HCT116 (cell line): ENCODE measurements at regions not wholly inside any gene's neighbourhood (a gene's known extent, or its start where the extent isn't known, plus 50 kb on each side); places are given as distances from the start of the nearest gene placed in this dataset.

ENCODE experiments used
- ATAC-seq: fragments of 200-7000 bp; cut with Tn5 transposase; 2 replicates; pipeline ENCODE4 v1.9.1; 2020; ENCODE audit warnings: mild to moderate bottlenecking, moderate library complexity
- BruUV-seq: library from RNA; stranded (reverse); fragments of 400-500 nt; replicated peaks from 2 replicates; lab custom pipeline; 2021; lab: Mats Ljungman, UMichigan
- CTCF ChIA-PET: fragments of 300-600 bp; sonication (Branson Sonifier 250); formaldehyde crosslinking; loops from one replicate; lab custom pipeline; 2021; ENCODE audit warnings: antibody characterized with exemption; lab: Charles Lee
- POLR2A ChIA-PET: fragments of 300-600, 350-600 bp; sonication (Branson Sonifier 250); formaldehyde crosslinking; loops from one replicate; lab custom pipeline; 2021; ENCODE audit warnings: antibody characterized with exemption; lab: Charles Lee
- RAD21 ChIA-PET, 2 experiments: fragments of 300-600 bp; sonication (Branson Sonifier 250); formaldehyde crosslinking; loops; one replicate each; lab custom pipeline; 2023; ENCODE audit warnings: low total read pairs in 2 of 2; ENCODE audit not compliant: uncharacterized antibody in 2 of 2, unreplicated experiment in 2 of 2, low non-redundant PET in 1 of 2; lab: Charles Lee
- DNase-seq: peaks from one replicate; pipeline ENCODE4 v3.0.0-alpha.2; 2010; ENCODE audit warnings: low read depth, low spot score
- H2AFZ ChIP-seq: fragments of 200-600 bp; shearing (Covaris generic), sonication (generic); 2 replicates; pipeline ENCODE4 v1.6.1; 2017; ENCODE audit warnings: low read depth, mixed run types, mixed read lengths, antibody characterized with exemption, low read length; ENCODE audit not compliant: poor library complexity, severe bottlenecking
- H3K27ac ChIP-seq: 2 replicates; pipeline ENCODE4 v1.5.1; 2012; ENCODE audit warnings: low read depth, low read length
- H3K27me3 ChIP-seq: fragments of 200-600 bp; sonication (generic); 2 replicates; pipeline ENCODE4 v1.6.1; 2016; ENCODE audit warnings: mixed run types, low read length, mixed read lengths; ENCODE audit not compliant: insufficient read depth
- H3K36me3 ChIP-seq, 2 experiments: fragments of 200-500 bp in 1 of 2; fragments of 200-600 bp in 1 of 2; sonication (Bioruptor generic) in 1 of 2; sonication (generic) in 1 of 2; 2 replicates each; pipeline versions ENCODE4 v1.5.1 to v1.6.1; 2014 to 2016; ENCODE audit warnings: low read length in 2 of 2, inconsistent platforms in 1 of 2, mixed read lengths in 1 of 2, mixed run types in 1 of 2; ENCODE audit not compliant: insufficient read depth in 2 of 2, control insufficient read depth in 1 of 2
- H3K4me1 ChIP-seq, 2 experiments: fragments of 200-600 bp in 1 of 2; sonication (generic) in 1 of 2; 2 replicates each; pipeline versions ENCODE4 v1.5.1 to v1.6.1; 2012 to 2017; ENCODE audit warnings: low read length in 2 of 2, inconsistent platforms in 1 of 2, mild to moderate bottlenecking in 1 of 2, mixed read lengths in 1 of 2, mixed run types in 1 of 2, moderate library complexity in 1 of 2; ENCODE audit not compliant: insufficient read depth in 2 of 2, control insufficient read depth in 1 of 2
- H3K4me2 ChIP-seq: fragments of 200-600 bp; sonication (generic); 2 replicates; pipeline ENCODE4 v1.6.1; 2017; ENCODE audit warnings: mixed run types, low read length, mixed read lengths
- H3K4me3 ChIP-seq, 2 experiments: fragments of 200-600 bp in 1 of 2; sonication (generic) in 1 of 2; replicated peaks in 1 of 2; 2 replicates each; pipeline ENCODE4 v1.5.1; 2011 to 2016; ENCODE audit warnings: low read length in 2 of 2, control low read depth in 1 of 2, low read depth in 1 of 2, mild to moderate bottlenecking in 1 of 2, mixed read lengths in 1 of 2, mixed run types in 1 of 2
- H3K79me2 ChIP-seq: fragments of 200-600 bp; sonication (generic); 2 replicates; pipeline ENCODE4 v1.6.1; 2017; ENCODE audit warnings: mild to moderate bottlenecking, mixed run types, low read length, moderate library complexity, mixed read lengths; ENCODE audit not compliant: insufficient read depth
- H3K9ac ChIP-seq: fragments of 200-600 bp; sonication (generic); 2 replicates; pipeline ENCODE4 v1.6.1; 2016; ENCODE audit warnings: low read length, mixed read lengths
- H3K9me2 ChIP-seq: fragments of 200-600 bp; sonication (generic), shearing (Covaris generic); 2 replicates; pipeline ENCODE4 v1.6.1; 2017; ENCODE audit warnings: mixed run types, mild to moderate bottlenecking, moderate library complexity; ENCODE audit not compliant: insufficient read depth
- H3K9me3 ChIP-seq, 2 experiments: fragments of 200-500 bp in 1 of 2; fragments of 200-600 bp in 1 of 2; sonication (Bioruptor generic) in 1 of 2; sonication (generic) in 1 of 2; 2 replicates each; pipeline ENCODE4 v1.6.1; 2014 to 2017; ENCODE audit warnings: low read length in 2 of 2, mixed read lengths in 2 of 2, inconsistent platforms in 1 of 2, low read depth in 1 of 2, mild to moderate bottlenecking in 1 of 2, mixed run types in 1 of 2, moderate library complexity in 1 of 2; ENCODE audit not compliant: control insufficient read depth in 1 of 2, insufficient read depth in 1 of 2
- H4K20me1 ChIP-seq: fragments of 200-600 bp; sonication (generic), shearing (Covaris generic); 2 replicates; pipeline ENCODE4 v1.6.1; 2017; ENCODE audit warnings: mixed run types, mild to moderate bottlenecking, moderate library complexity; ENCODE audit not compliant: insufficient read depth
- CBX3 ChIP-seq: IDR thresholded peaks from 2 replicates; pipeline ENCODE4 v1.6.1; 2012; ENCODE audit warnings: low read depth
- CEBPB ChIP-seq: IDR thresholded peaks from 2 replicates; pipeline ENCODE4 v1.6.1; 2012; ENCODE audit warnings: low read depth
- EGR1 ChIP-seq: IDR thresholded peaks from 2 replicates; pipeline ENCODE4 v1.6.1; 2012; ENCODE audit warnings: low read depth
- ELF1 ChIP-seq: IDR thresholded peaks from 2 replicates; pipeline ENCODE4 v1.6.1; 2012; ENCODE audit warnings: low read depth, borderline replicate concordance
- EZH2 ChIP-seq: fragments of 200-600 bp; sonication (generic); IDR thresholded peaks from 2 replicates; pipeline ENCODE4 v1.6.1; 2017; ENCODE audit warnings: antibody characterized with exemption, mixed run types
- EZH2phosphoT487 ChIP-seq: fragments of 200-600 bp; IDR thresholded peaks from 2 replicates; pipeline ENCODE4 v1.6.1; 2018; ENCODE audit warnings: antibody characterized with exemption, borderline replicate concordance
- FOSL1 ChIP-seq: IDR thresholded peaks from 2 replicates; pipeline ENCODE4 v1.6.1; 2012; ENCODE audit warnings: low read depth
- JUND ChIP-seq: IDR thresholded peaks from 2 replicates; pipeline ENCODE4 v1.6.1; 2012
- RAD21 ChIP-seq: IDR thresholded peaks from 2 replicates; pipeline ENCODE4 v1.6.1; 2012; ENCODE audit warnings: low read depth, mild to moderate bottlenecking
- SRF ChIP-seq: IDR thresholded peaks from 2 replicates; pipeline ENCODE4 v1.6.1; 2012; ENCODE audit warnings: low read depth
- TCF7L2 ChIP-seq: IDR thresholded peaks from 2 replicates; pipeline ENCODE4 v1.7.0; 2011; ENCODE audit warnings: borderline replicate concordance, inconsistent platforms; ENCODE audit not compliant: insufficient read depth, insufficient read length; ENCODE audit errors: extremely low read depth
- YY1 ChIP-seq: IDR thresholded peaks from 2 replicates; pipeline ENCODE4 v1.6.1; 2011; ENCODE audit warnings: low read length, low read depth, moderate library complexity, mild to moderate bottlenecking; ENCODE audit not compliant: insufficient replicate concordance; ENCODE audit errors: extremely low read depth
- ZFX ChIP-seq: fragments of 450-650 bp; IDR thresholded peaks from 2 replicates; pipeline ENCODE4 v1.6.1; 2017
- ZNF274 ChIP-seq: fragments of 200-500 bp; sonication (Bioruptor generic); IDR thresholded peaks from 2 replicates; pipeline ENCODE4 v1.6.1; 2014; ENCODE audit warnings: mild to moderate bottlenecking, low read depth, low read length, inconsistent platforms
- intact Hi-C: fragments of 100-400 bp; cut with micrococcal nuclease; formaldehyde crosslinking; loops from 2 replicates; pipeline ENCODE4 v1.10.0; 2022
- TF ChIP-seq, protein P1 (sequence below), 3 experiments: fragments of 200-600 bp in 1 of 3; sonication (generic) in 1 of 3; IDR thresholded peaks in 2 of 3; conservative IDR thresholded peaks in 1 of 3; 2 replicates each; pipeline ENCODE4 v1.5.1; 2012 to 2017; ENCODE audit warnings: low read depth in 2 of 3, low read length in 2 of 3, antibody characterized with exemption in 1 of 3, borderline replicate concordance in 1 of 3, control low read depth in 1 of 3, mild to moderate bottlenecking in 1 of 3, mixed read lengths in 1 of 3, mixed run types in 1 of 3, moderate library complexity in 1 of 3; ENCODE audit not compliant: insufficient read depth in 1 of 3
- TF ChIP-seq, protein P2 (sequence below): IDR thresholded peaks from 2 replicates; pipeline ENCODE4 v1.6.1; 2012
- TF ChIP-seq, protein P3 (sequence below): IDR thresholded peaks from 2 replicates; pipeline ENCODE4 v1.6.1; 2011; ENCODE audit warnings: mild to moderate bottlenecking, low read length, moderate library complexity; ENCODE audit not compliant: insufficient replicate concordance; ENCODE audit errors: extremely low read depth
- TF ChIP-seq, protein P4 (sequence below): IDR thresholded peaks from 2 replicates; pipeline ENCODE4 v1.6.1; 2012; ENCODE audit warnings: low read depth

DNA sequence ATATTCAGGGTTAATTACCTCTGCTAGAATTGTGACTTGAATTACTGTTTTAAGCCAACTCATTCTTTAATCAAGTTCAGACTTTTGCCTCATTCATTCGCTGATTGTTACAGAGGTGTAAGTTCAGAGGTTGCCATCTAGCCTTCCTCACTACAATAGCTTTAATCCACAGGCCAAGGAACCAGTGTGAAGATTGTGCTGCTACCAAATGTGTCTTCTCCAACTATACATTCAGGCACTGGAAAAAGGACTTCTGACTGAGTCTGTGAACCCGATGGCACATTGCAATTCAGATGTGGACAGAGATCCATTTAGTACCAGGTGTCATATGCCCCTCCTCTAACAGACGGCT lies 111.2 kb upstream of the ADGRF1 start:
- H3K36me3 ChIP-seq, result no peaks in the 10 kb centered on the region
- no peak overlapping the region for H3K4me3 ChIP-seq
- no peak overlapping the region for H2AFZ ChIP-seq
- H3K9ac ChIP-seq, result no peak overlapping the region
- H3K79me2 ChIP-seq, result no peaks in the 10 kb centered on the region
- CTCF ChIA-PET, result no interaction called here
- H4K20me1 ChIP-seq, result no peaks in the 10 kb centered on the region
- 0 out of 2 replicates have a peak overlapping the region, but pooled peaks have one; percentile 11 for H3K4me2 ChIP-seq
- intact Hi-C loops, result no loop called here
- BruUV-seq, result no TSS peak
- no peaks in the 10 kb centered on the region for H3K27me3 ChIP-seq
- H3K4me1 ChIP-seq, result peaks cover 0 to 21% of the 10 kb centered on the region in 2 experiments; a peak in 2 of 4 replicates
- no peaks in the 10 kb centered on the region for H3K9me3 ChIP-seq
- no peak for TF ChIP-seq TCF7L2
- no peak for TF ChIP-seq EGR1
- no peak for TF ChIP-seq CEBPB
- no peak for TF ChIP-seq ZFX
- TF ChIP-seq CBX3, result no peak
- TF ChIP-seq, protein P1, sequence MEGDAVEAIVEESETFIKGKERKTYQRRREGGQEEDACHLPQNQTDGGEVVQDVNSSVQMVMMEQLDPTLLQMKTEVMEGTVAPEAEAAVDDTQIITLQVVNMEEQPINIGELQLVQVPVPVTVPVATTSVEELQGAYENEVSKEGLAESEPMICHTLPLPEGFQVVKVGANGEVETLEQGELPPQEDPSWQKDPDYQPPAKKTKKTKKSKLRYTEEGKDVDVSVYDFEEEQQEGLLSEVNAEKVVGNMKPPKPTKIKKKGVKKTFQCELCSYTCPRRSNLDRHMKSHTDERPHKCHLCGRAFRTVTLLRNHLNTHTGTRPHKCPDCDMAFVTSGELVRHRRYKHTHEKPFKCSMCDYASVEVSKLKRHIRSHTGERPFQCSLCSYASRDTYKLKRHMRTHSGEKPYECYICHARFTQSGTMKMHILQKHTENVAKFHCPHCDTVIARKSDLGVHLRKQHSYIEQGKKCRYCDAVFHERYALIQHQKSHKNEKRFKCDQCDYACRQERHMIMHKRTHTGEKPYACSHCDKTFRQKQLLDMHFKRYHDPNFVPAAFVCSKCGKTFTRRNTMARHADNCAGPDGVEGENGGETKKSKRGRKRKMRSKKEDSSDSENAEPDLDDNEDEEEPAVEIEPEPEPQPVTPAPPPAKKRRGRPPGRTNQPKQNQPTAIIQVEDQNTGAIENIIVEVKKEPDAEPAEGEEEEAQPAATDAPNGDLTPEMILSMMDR (IDR thresholded peaks at IDR 0.05 in 2 of 3, conservative IDR thresholded peaks at IDR 0.05 in 1 of 3; ENCODE audit: borderline replicate concordance in 1 of 3, insufficient read depth in 1 of 3, low read depth in 2 of 3, low read length in 2 of 3), result no peak
- TF ChIP-seq, protein P2, sequence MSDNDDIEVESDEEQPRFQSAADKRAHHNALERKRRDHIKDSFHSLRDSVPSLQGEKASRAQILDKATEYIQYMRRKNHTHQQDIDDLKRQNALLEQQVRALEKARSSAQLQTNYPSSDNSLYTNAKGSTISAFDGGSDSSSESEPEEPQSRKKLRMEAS, result no peak
- TF ChIP-seq EZH2phosphoT487, result no peak
- no peak for TF ChIP-seq ELF1
- no peak for TF ChIP-seq FOSL1
- TF ChIP-seq RAD21, result no peak
- TF ChIP-seq, protein P3, sequence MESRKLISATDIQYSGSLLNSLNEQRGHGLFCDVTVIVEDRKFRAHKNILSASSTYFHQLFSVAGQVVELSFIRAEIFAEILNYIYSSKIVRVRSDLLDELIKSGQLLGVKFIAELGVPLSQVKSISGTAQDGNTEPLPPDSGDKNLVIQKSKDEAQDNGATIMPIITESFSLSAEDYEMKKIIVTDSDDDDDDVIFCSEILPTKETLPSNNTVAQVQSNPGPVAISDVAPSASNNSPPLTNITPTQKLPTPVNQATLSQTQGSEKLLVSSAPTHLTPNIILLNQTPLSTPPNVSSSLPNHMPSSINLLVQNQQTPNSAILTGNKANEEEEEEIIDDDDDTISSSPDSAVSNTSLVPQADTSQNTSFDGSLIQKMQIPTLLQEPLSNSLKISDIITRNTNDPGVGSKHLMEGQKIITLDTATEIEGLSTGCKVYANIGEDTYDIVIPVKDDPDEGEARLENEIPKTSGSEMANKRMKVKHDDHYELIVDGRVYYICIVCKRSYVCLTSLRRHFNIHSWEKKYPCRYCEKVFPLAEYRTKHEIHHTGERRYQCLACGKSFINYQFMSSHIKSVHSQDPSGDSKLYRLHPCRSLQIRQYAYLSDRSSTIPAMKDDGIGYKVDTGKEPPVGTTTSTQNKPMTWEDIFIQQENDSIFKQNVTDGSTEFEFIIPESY, result no peak
- no peak for TF ChIP-seq YY1
- TF ChIP-seq, protein P4, sequence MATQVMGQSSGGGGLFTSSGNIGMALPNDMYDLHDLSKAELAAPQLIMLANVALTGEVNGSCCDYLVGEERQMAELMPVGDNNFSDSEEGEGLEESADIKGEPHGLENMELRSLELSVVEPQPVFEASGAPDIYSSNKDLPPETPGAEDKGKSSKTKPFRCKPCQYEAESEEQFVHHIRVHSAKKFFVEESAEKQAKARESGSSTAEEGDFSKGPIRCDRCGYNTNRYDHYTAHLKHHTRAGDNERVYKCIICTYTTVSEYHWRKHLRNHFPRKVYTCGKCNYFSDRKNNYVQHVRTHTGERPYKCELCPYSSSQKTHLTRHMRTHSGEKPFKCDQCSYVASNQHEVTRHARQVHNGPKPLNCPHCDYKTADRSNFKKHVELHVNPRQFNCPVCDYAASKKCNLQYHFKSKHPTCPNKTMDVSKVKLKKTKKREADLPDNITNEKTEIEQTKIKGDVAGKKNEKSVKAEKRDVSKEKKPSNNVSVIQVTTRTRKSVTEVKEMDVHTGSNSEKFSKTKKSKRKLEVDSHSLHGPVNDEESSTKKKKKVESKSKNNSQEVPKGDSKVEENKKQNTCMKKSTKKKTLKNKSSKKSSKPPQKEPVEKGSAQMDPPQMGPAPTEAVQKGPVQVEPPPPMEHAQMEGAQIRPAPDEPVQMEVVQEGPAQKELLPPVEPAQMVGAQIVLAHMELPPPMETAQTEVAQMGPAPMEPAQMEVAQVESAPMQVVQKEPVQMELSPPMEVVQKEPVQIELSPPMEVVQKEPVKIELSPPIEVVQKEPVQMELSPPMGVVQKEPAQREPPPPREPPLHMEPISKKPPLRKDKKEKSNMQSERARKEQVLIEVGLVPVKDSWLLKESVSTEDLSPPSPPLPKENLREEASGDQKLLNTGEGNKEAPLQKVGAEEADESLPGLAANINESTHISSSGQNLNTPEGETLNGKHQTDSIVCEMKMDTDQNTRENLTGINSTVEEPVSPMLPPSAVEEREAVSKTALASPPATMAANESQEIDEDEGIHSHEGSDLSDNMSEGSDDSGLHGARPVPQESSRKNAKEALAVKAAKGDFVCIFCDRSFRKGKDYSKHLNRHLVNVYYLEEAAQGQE, result no peak
- TF ChIP-seq EZH2, result no peak
- no peak for TF ChIP-seq JUND
- TF ChIP-seq ZNF274, result no peak
- TF ChIP-seq SRF, result no peak
- TF ChIP-seq, all 23 proteins: peak for 0
- DNase-seq, result no peak
- H3K27ac ChIP-seq, result no peak overlapping the region
- RAD21 ChIA-PET, result no interaction called here
- POLR2A ChIA-PET, result no interaction called here
- no peaks in the 10 kb centered on the region for H3K9me2 ChIP-seq
- no peak for ATAC-seq
